Upper lobe of left lung (tissue), 4 donors: ENCODE measurements at regions not wholly inside any gene's neighbourhood (a gene's known extent, or its start where the extent isn't known, plus 50 kb on each side); places are given as distances from the start of the nearest gene placed in this dataset.

Experiments used
- EP300 ChIP-seq, 4 donors: sonication (generic); formaldehyde crosslinking; IDR thresholded peaks; one replicate each; pipeline ENCODE4 v1.5.1; 2017; ENCODE audit warnings: antibody characterized with exemption in 4 of 4, control low read depth in 2 of 4
- POLR2A ChIP-seq, 4 donors: fragments of 450-650 bp; IDR thresholded peaks; one replicate each; pipeline ENCODE4 v1.5.1; 2016 to 2017; ENCODE audit warnings: antibody characterized with exemption in 4 of 4, mild to moderate bottlenecking in 2 of 4
- POLR2AphosphoS5 ChIP-seq, 2 donors: sonication (generic); formaldehyde crosslinking; IDR thresholded peaks; one replicate each; pipeline ENCODE4 v1.5.1; 2017; ENCODE audit warnings: antibody characterized with exemption in 2 of 2
- TF ChIP-seq, protein P1 (sequence below), 6 experiments: fragments of 450-650 bp in 4 of 6; fragments of 200-600 bp in 2 of 6; sonication (generic) in 2 of 6; IDR thresholded peaks; one replicate each; pipeline ENCODE4 v1.5.1; 2016 to 2019; ENCODE audit warnings: antibody characterized with exemption in 6 of 6

DNA sequence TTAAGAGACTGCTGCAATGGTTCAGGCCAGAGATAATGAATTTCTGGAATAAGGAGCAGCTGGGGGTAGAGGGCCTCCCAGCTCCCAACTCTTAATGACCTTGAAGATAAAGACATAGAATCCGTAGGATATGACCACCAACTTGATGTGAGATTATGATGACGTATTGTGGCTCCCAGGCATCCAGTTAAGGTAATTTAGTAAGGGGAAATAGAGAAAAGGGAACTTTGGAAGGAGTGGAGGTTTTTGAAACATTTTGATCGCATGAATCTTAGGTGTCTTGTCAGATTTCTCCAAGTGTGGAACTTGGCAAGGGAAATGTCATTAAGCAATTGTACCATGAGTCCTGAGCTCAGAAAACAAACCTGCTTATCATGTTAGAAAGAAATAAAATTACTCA, 277.3 kb upstream of the TANK start:
- TF ChIP-seq, protein P1, sequence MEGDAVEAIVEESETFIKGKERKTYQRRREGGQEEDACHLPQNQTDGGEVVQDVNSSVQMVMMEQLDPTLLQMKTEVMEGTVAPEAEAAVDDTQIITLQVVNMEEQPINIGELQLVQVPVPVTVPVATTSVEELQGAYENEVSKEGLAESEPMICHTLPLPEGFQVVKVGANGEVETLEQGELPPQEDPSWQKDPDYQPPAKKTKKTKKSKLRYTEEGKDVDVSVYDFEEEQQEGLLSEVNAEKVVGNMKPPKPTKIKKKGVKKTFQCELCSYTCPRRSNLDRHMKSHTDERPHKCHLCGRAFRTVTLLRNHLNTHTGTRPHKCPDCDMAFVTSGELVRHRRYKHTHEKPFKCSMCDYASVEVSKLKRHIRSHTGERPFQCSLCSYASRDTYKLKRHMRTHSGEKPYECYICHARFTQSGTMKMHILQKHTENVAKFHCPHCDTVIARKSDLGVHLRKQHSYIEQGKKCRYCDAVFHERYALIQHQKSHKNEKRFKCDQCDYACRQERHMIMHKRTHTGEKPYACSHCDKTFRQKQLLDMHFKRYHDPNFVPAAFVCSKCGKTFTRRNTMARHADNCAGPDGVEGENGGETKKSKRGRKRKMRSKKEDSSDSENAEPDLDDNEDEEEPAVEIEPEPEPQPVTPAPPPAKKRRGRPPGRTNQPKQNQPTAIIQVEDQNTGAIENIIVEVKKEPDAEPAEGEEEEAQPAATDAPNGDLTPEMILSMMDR (IDR thresholded peaks at IDR 0.05): no peak
- TF ChIP-seq POLR2AphosphoS5 (IDR thresholded peaks at IDR 0.05): no peak
- TF ChIP-seq POLR2A (IDR thresholded peaks at IDR 0.05): no peak
- no peak for TF ChIP-seq EP300 (IDR thresholded peaks at IDR 0.05)
